Prostate gland (tissue), 2 donors: ENCODE measurements at regions not wholly inside any gene's neighbourhood (a gene's known extent, or its start where the extent isn't known, plus 50 kb on each side); places are given as distances from the start of the nearest gene placed in this dataset.

Experiments used
- DNase-seq: peaks from one replicate; pipeline ENCODE4 v3.0.0-alpha.2; 2019; ENCODE audit warnings: low spot score
- H3K27ac ChIP-seq, 2 donors: fragments of 200-600 bp; sonication (generic); 2 replicates each; pipeline ENCODE4 v1.5.1; 2017 to 2019
- H3K27me3 ChIP-seq: fragments of 200-600 bp; sonication (generic); replicated peaks from 2 replicates; pipeline ENCODE4 v1.5.1; 2019; ENCODE audit not compliant: insufficient read depth
- H3K36me3 ChIP-seq, 2 donors: fragments of 200-600 bp; sonication (generic); 1 replicate in 1 of 2; 2 replicates in 1 of 2; pipeline versions ENCODE4 v1.5.1 to v1.8.1; 2017 to 2019
- H3K4me1 ChIP-seq: fragments of 200-600 bp; sonication (generic); replicated peaks from 2 replicates; pipeline ENCODE4 v1.5.1; 2019
- H3K4me3 ChIP-seq, 2 donors: fragments of 200-600 bp; sonication (generic); 2 replicates each; pipeline ENCODE4 v1.5.1; 2017 to 2019
- H3K9me3 ChIP-seq: fragments of 200-600 bp; sonication (generic); 2 replicates; pipeline ENCODE4 v1.5.1; 2017
- POLR2A ChIP-seq: fragments of 450-650 bp; IDR thresholded peaks from one replicate; pipeline ENCODE4 v1.6.1; 2016; ENCODE audit warnings: antibody characterized with exemption, mild to moderate bottlenecking
- POLR2AphosphoS5 ChIP-seq: sonication (generic); formaldehyde crosslinking; IDR thresholded peaks from one replicate; pipeline ENCODE4 v1.6.1; 2017; ENCODE audit warnings: antibody characterized with exemption
- WGBS: methylation state at CpG from one replicate; pipeline ENCODE4 v1.1.5; 2018; 5-methylcytosine and 5-hydroxymethylcytosine counted together
- intact Hi-C: fragments of 100-400 bp; cut with DNase I; formaldehyde crosslinking; loops from one replicate; pipeline ENCODE4 v1.14.2; 2022
- TF ChIP-seq, protein P1 (sequence below), 4 experiments: fragments of 200-600 bp in 2 of 4; fragments of 450-650 bp in 2 of 4; sonication (generic) in 2 of 4; IDR thresholded peaks; 1 replicate in 3 of 4; 2 replicates in 1 of 4; pipeline ENCODE4 v1.5.1; 2016 to 2019; ENCODE audit warnings: antibody characterized with exemption in 4 of 4, mild to moderate bottlenecking in 2 of 4, moderate library complexity in 2 of 4

DNA sequence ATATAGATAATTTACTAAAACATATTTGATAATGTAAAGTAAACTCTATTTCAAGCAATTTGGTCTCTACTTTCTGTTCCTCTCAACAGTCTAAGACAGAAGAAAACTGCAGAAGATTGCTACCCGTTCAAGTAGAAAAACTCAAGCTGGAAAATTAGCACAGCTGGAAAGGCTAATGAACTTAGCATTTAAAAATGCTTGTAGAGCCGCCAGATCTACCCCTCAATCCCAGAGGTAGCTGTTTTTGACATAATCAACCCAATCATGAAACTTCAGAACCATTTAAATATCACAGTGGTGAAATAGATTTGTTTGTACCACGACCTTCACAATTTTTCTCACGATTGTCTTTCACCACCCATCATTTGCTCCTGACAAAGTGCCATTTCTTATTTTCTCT is 479.5 kb downstream of the SPRY1 start:
- H3K27ac ChIP-seq = no peak overlapping the region
- no peaks in the 10 kb centered on the region for H3K36me3 ChIP-seq
- intact Hi-C loops = no loop called here
- WGBS = 84% methylated on average over 4 of the region's 4 CpGs
- no peak overlapping the region for H3K4me3 ChIP-seq
- TF ChIP-seq POLR2AphosphoS5 (no peak), POLR2A (no peak)
- TF ChIP-seq, protein P1, sequence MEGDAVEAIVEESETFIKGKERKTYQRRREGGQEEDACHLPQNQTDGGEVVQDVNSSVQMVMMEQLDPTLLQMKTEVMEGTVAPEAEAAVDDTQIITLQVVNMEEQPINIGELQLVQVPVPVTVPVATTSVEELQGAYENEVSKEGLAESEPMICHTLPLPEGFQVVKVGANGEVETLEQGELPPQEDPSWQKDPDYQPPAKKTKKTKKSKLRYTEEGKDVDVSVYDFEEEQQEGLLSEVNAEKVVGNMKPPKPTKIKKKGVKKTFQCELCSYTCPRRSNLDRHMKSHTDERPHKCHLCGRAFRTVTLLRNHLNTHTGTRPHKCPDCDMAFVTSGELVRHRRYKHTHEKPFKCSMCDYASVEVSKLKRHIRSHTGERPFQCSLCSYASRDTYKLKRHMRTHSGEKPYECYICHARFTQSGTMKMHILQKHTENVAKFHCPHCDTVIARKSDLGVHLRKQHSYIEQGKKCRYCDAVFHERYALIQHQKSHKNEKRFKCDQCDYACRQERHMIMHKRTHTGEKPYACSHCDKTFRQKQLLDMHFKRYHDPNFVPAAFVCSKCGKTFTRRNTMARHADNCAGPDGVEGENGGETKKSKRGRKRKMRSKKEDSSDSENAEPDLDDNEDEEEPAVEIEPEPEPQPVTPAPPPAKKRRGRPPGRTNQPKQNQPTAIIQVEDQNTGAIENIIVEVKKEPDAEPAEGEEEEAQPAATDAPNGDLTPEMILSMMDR (IDR thresholded peaks at IDR 0.05) = no peak
- H3K4me1 ChIP-seq = no peaks in the 10 kb centered on the region
- H3K27me3 ChIP-seq = no peaks in the 10 kb centered on the region
- no peak for DNase-seq
- no peaks in the 10 kb centered on the region for H3K9me3 ChIP-seq

GRCh38 chr4:123876671-123877101 is 480.1 kb downstream of the SPRY1 start:
- H3K27me3 ChIP-seq = no peaks in the 10 kb centered on the region
- no peaks in the 10 kb centered on the region for H3K9me3 ChIP-seq
- H3K36me3 ChIP-seq = no peaks in the 10 kb centered on the region
- intact Hi-C loops = no loop called here
- WGBS = 64% methylated on average over 2 of the region's 2 CpGs
- DNase-seq = no peak
- no peak overlapping the region for H3K4me3 ChIP-seq
- no peaks in the 10 kb centered on the region for H3K4me1 ChIP-seq
- TF ChIP-seq POLR2AphosphoS5 (no peak), POLR2A (no peak)
- TF ChIP-seq, protein P1 (IDR thresholded peaks at IDR 0.05) = no peak
- no peak overlapping the region for H3K27ac ChIP-seq

- Histone ChIP-seq H3K27me3 (no peaks in the 10 kb centered on the region), H3K4me1 (no peaks in the 10 kb centered on the region), H3K4me3 (no peak overlapping the region), H3K9me3 (no peaks in the 10 kb centered on the region), H3K27ac (no peak overlapping the region), H3K36me3 (no peaks in the 10 kb centered on the region)
- DNase-seq = no peak
- WGBS = 55% methylated on average over 3 of the region's 3 CpGs
- TF ChIP-seq POLR2A = no peak
- TF ChIP-seq, protein P1 (IDR thresholded peaks at IDR 0.05) = no peak
- no peak for TF ChIP-seq POLR2AphosphoS5
- intact Hi-C loops = no loop called here
Observed at GRCh38 chr4:123877551-123877950, 481.0 kb downstream of the SPRY1 start.

- TF ChIP-seq, protein P1 (IDR thresholded peaks at IDR 0.05) = no peak
- TF ChIP-seq POLR2A = no peak
- TF ChIP-seq POLR2AphosphoS5 = no peak
- no peaks in the 10 kb centered on the region for H3K9me3 ChIP-seq
- 97% methylated on average over 8 of the region's 8 CpGs for WGBS
Observed at GRCh38 chr4:123878976-123879375, 482.4 kb downstream of the SPRY1 start.

DNA sequence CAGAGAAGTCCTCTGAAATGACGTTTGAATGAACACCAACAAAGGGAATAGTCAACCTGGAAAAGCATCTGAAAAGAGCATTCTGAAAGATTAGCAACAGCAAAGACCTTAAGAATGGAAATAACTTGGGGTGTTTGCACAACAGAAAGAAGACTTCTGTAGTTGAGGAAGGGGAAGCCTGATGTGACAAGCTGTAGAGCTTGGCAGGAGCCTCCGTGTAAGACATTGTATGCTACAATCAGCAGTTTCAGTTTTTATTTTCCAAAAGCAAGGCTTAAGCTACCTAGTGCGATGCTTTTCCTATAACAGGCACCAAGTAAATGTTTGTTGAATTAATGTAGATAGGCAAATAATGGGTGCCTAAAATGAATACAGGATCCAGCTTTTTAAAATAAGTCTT is 484.0 kb downstream of the SPRY1 start:
- H3K4me1 ChIP-seq = no peaks in the 10 kb centered on the region
- DNase-seq = no peak
- intact Hi-C loops = no loop called here
- no peak overlapping the region for H3K4me3 ChIP-seq
- no peak overlapping the region for H3K27ac ChIP-seq
- WGBS = 77% methylated on average over 3 of the region's 3 CpGs
- no peaks in the 10 kb centered on the region for H3K9me3 ChIP-seq
- H3K36me3 ChIP-seq = no peaks in the 10 kb centered on the region
- TF ChIP-seq POLR2A (no peak), POLR2AphosphoS5 (no peak)
- TF ChIP-seq, protein P1 (IDR thresholded peaks at IDR 0.05) = no peak
- no peaks in the 10 kb centered on the region for H3K27me3 ChIP-seq

More at GRCh38 chr4:123878976-123879375, 482.4 kb downstream of the SPRY1 start:
- no peak for DNase-seq
- no peak overlapping the region for H3K27ac ChIP-seq
- no peaks in the 10 kb centered on the region for H3K27me3 ChIP-seq
- no peaks in the 10 kb centered on the region for H3K36me3 ChIP-seq
- no peak overlapping the region for H3K4me3 ChIP-seq
- intact Hi-C loops = no loop called here
- no peaks in the 10 kb centered on the region for H3K4me1 ChIP-seq
